Activated CD8-positive, alpha-beta memory T cell treated with anti-CD3 and anti-CD28 coated beads, Interleukin-2, amount 50 U/mL, for 4 hours (primary cell): ENCODE measurements at regions not wholly inside any gene's neighbourhood (a gene's known extent, or its start where the extent isn't known, plus 50 kb on each side); places are given as distances from the start of the nearest gene placed in this dataset.
"Not testable (repeated sequence)": the region's sequence is repeated elsewhere in the genome, so short reads cannot be mapped to it uniquely, and the experiment has no call there.

Experiments
- DNase-seq: peaks from one replicate; pipeline ENCODE4 v3.0.0-alpha.2; 2020

- no peak for DNase-seq
These were observed 401.4 kb upstream of the C16orf82 start for GRCh38 chr16:26665166-26665939.

DNA sequence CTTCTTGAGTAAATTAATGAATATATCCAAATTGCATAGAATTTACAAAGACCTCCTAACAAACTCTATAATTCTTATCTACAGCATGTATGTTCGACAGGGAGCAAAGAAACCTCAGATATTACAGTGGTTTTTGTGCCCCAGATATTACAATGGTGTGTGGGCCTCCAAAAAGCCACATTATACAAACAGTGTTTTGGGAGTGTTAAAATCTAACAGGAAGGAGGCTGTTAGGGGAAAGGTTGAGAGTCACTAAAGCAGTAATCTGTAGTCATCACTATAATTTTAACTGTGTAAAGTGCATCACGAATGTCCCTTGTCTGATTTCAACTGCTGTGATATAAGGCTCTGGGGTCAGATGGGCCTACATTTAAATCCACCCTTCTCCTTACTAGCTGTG is 400.2 kb upstream of the C16orf82 start:
- no peak for DNase-seq

DNA sequence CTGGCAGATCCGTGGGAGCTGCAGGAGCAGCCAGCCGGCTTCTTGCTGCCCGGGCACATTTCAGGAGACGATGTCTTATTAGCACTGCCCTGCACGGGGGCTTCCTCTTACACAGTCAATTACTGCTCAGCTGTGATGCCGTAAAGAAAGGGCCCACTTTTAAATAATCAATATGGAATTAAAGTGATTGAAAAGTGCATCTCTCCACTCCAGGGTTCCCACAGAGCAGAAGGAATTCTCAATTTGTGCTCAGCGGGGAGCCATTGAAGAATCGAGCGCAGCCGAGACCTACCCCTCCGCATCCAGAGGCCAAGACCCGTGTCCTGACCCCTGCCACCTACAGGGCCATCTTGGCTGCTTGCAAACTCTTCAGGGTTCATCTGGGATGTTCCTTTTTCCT is 399.4 kb upstream of the C16orf82 start:
- DNase-seq, result no peak

DNA sequence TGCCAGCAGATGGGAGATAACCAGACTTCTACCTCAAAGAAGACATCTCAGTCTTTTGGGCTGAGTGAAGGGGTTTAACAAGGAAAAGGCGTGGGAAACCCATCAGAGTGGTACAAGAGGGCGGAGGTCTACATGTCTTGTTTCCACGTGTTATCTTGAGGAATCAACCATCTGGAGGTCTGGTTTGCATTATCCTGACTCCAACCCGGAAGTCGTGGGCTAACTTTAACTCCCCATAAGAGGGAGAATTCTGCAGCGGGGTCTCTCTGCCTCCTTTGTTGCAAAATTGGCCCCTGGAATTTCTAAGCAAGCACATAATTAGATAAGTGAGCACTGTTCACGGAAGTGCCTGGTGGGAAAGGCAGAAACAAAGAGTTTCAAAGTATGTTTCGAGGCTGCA is 398.7 kb upstream of the C16orf82 start:
- DNase-seq, result no peak

- peak; percentile 32 for DNase-seq
These were observed 394.5 kb upstream of the C16orf82 start for GRCh38 chr16:26672206-26672605.

- no peak for DNase-seq
These were observed 393.7 kb upstream of the C16orf82 start for GRCh38 chr16:26673011-26673410.

GRCh38 chr16:26680671-26681070 is 386.1 kb upstream of the C16orf82 start:
- no peak for DNase-seq

DNA sequence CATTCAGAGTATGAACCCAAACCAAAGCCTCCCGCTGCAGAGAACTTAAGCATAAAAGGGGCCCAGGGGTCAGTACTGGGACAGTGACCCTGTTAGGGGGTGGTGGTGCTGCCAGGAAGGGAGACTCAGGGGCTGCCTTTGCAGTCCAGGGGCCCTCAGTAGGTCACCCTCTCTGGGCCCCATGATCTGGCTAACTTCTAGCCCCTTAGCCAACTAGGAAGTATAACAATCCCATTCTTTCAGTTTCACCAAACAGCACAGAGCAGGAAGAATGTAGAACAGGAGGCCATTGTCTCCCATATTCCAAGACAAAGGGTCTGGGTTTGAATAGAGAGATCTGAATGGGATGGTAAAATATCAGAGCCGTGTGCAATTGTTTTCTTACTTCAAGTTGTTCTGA is 378.6 kb upstream of the C16orf82 start:
- DNase-seq, result no peak

- DNase-seq, result no peak
These were observed 378.0 kb upstream of the C16orf82 start for GRCh38 chr16:26688699-26689098.

GRCh38 chr16:26692658-26693057 is 374.1 kb upstream of the C16orf82 start:
- no peak for DNase-seq

DNA sequence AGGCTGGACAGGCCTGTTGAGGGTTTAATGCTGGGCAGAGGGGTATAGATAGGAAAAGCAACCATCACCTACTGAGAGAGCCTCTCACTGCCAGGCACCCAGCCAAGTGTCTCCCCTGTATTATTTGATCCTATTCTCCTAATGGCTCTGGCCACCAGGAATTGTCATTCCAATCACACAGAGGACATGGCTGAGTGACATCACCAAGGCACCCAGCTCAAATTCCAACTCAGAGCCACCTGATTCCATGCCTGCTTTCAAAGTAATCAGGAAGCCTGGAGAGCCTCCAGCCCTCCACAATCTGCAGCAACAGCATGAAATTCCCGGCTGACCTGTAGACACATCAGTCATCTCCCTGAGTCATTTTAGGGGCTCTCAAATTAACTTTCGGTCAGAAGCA is 368.9 kb upstream of the C16orf82 start:
- no peak for DNase-seq

GRCh38 chr16:26700250-26700649 is 366.5 kb upstream of the C16orf82 start:
- no peak for DNase-seq

- no peak for DNase-seq
These were observed 365.4 kb upstream of the C16orf82 start for GRCh38 chr16:26701243-26701886.

DNA sequence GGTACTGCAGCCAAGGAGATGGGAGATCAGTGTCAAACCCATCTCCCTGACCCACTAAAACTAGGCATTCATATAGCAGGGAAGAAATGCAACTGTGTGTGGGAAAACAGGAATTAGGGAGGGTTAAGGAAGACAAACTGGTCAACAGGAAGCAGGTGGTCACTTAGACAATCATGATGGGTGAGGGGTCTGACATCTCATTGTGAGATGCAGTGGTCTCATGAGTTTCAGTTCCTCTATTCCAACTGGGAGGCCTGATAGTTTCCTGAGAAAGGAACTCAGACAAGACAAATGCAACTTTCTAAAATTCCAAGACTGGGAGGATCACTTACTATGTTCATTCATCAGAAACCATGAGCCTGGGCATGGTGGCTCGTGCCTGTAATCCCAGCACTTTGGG is 361.4 kb upstream of the C16orf82 start:
- no peak for DNase-seq

DNA sequence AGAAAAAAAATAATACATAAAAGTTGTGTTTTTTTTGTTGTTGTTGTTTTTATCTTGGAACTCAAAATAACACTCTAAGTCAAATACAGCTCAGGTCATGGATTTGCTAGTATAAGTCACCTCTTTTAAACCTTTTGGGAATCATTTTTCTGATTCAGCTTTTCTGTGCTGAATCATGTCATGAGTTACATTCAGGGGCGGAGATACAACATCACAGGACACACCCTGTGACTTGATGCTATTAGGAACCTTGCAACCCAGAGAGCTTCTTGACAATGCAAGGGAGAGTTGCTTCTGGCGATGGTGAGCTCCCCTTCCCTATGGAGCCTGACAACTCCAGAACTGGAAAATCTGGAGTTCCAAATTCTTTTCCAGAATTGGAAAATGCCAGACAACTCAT is 358.3 kb upstream of the C16orf82 start:
- no peak for DNase-seq

GRCh38 chr16:26709175-26709574 is 357.6 kb upstream of the C16orf82 start:
- DNase-seq, result no peak

DNA sequence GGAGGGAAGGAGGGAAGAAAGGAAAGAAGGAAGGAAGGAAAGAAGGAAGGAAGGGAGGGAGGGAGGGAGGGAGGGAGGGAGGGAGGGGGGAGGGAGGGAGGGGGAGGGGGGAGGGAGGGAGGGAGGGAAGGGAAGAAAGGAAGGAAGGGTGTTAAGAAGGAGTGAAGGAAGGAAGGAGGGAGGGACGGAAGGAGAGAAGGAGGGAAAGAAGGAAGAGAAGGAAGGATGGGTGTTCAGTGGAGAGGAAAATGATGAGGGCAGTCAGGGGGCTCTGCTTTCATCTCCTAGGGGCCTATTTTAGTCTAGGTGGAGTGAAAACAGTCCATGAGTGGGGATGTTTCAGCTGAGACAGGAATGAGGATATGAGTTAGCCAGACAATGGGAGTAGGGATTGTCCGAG is 357.0 kb upstream of the C16orf82 start:
- no peak for DNase-seq

GRCh38 chr16:26710450-26710849 is 356.3 kb upstream of the C16orf82 start:
- DNase-seq, result no peak

DNA sequence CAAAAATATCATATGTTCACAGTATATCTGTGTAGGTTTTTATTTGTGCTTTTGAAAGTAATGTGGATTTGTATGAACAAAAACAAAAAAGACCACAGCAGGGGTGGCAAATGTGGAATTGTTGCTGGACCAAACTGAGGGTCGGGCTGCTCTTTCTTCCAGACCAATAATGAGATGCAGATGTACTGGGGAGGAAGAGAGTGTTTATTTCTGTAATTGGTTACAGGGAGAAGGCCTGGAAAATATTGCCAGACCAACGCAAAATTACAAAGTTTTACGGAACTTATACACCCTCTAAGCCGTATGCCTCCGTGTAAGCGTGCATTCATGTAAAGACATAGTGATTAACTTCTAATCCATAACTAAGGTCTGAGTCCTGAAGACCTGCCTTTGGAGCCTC is 353.9 kb upstream of the C16orf82 start:
- DNase-seq, result no peak

DNA sequence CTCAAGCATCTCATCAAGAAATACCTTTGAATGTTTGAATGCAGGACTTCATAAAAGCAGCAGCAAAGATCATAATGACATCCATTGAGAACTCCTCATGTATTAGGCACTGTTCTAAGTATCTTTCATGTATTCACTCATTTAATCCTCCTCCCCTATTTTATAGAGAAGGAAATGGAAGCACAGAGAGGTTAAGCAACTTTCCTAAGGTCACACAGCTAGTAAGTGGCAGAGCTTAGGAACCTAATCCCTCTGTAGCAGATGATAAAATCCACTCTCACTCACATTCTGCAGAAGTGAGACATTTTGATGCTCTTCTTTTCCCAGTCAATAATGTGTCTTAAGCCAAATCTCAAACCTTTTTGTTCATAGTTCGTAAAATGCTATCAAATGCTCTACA is 350.8 kb upstream of the C16orf82 start:
- no peak for DNase-seq

DNA sequence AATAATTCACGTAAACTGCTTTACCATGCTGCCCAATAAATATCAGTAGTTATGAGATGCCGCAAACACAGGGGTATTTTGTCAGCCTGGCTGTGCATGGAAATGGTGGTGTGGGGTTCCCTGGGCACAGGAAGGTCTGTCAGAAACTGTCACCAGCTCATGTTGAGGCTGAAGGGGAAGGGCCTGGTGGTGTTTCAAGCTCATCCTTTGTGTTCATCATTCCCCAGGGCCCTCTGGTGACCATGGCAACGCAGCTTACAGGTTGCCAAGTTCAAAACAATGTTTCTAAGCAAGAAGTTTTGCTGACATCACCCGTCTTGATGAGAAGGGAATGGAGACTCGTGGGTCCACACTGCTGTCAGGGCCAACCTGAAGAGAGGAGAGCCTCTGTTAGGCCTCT is 348.9 kb upstream of the C16orf82 start:
- DNase-seq, result no peak

GRCh38 chr16:26721290-26721689 is 345.4 kb upstream of the C16orf82 start:
- DNase-seq, result no peak

DNA sequence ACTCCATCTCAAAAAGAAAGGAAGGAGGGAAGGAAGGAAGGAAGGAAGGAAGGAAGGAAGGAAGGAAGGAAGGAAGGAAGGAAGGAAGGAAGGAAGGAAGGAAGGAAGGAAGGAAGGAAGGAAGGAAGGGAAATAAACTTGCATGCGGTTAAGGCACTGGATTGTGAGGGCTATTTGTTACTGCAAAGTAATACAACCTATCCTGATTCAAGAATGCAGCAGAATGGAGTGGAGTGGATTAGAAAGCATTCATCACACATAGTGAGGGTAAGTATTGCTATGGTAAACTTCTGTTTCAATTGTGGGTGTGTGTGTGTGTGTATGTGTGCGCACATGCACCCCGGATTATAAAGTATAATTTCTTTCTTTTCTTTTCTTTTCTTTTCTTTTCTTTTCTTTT is 344.8 kb upstream of the C16orf82 start:
- DNase-seq, result not testable (repeated sequence)

GRCh38 chr16:26724189-26724588 is 342.5 kb upstream of the C16orf82 start:
- no peak for DNase-seq

DNA sequence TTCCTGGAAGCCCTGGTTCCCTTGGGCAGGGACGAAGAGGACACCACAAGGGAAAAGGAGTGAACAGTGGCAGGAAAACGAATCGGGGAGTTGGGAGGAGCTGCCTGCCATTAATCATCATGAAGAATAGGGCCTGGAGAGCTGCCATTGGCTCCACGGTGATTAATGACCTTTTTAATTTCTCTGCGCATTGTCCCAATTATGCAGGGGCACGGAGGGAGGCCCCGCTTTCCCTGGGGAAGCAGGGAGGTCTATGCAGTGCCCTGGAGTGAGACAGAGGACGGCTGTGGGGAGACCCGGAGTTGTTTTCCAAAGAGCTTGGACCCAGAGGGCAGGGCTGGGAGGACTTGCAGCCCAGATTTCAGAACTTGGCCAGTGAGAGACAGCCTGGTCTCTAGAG is 338.9 kb upstream of the C16orf82 start:
- no peak for DNase-seq
